Epithelial cell of esophagus (primary cell): ENCODE measurements at regions not wholly inside any gene's neighbourhood (a gene's known extent, or its start where the extent isn't known, plus 50 kb on each side); places are given as distances from the start of the nearest gene placed in this dataset.
"Not testable (repeated sequence)": the region's sequence is repeated elsewhere in the genome, so short reads cannot be mapped to it uniquely, and the experiment has no call there.

Experiments used
- DNase-seq: peaks from one replicate; pipeline ENCODE4 v3.0.0; 2010; ENCODE audit warnings: low read depth
- H3K4me3 ChIP-seq: 2 replicates; pipeline ENCODE4 v1.5.1; 2011; ENCODE audit warnings: mild to moderate bottlenecking, low read length, control low read depth
- CTCF ChIP-seq: IDR thresholded peaks from 2 replicates; pipeline ENCODE4 v1.5.1; 2011; ENCODE audit warnings: low read depth, mild to moderate bottlenecking, low read length, control low read depth, inconsistent platforms; ENCODE audit not compliant: insufficient read depth; ENCODE audit errors: missing control alignments

- no peak for TF ChIP-seq CTCF
- DNase-seq, result no peak
- no peak overlapping the region for H3K4me3 ChIP-seq
Measured at GRCh38 chr18:51345848-51346391, 148.4 kb upstream of the MEX3C start.

GRCh38 chr18:51346404-51346803, 148.9 kb upstream of the MEX3C start:
- no peak for TF ChIP-seq CTCF
- DNase-seq, result no peak
- no peak overlapping the region for H3K4me3 ChIP-seq

- DNase-seq, result peak; percentile 78
- H3K4me3 ChIP-seq, result no peak overlapping the region
- TF ChIP-seq CTCF, result no peak
Measured at GRCh38 chr18:51350081-51350480, 152.6 kb upstream of the MEX3C start.

- no peak for TF ChIP-seq CTCF
- no peak for DNase-seq
Measured at GRCh38 chr18:51355841-51356240, 158.4 kb upstream of the MEX3C start.

GRCh38 chr18:51360301-51360700, 162.8 kb upstream of the MEX3C start:
- DNase-seq, H3K4me3 ChIP-seq: not testable (repeated sequence)

More at GRCh38 chr18:51355841-51356240, 158.4 kb upstream of the MEX3C start:
- H3K4me3 ChIP-seq, result no peak overlapping the region

- no peak for TF ChIP-seq CTCF
- no peak for DNase-seq
Measured at GRCh38 chr18:51361130-51361860, 163.8 kb upstream of the MEX3C start.

GRCh38 chr18:51363384-51363783, 165.9 kb upstream of the MEX3C start:
- no peak overlapping the region for H3K4me3 ChIP-seq
- no peak for DNase-seq
- no peak for TF ChIP-seq CTCF

More at GRCh38 chr18:51361130-51361860, 163.8 kb upstream of the MEX3C start:
- no peak overlapping the region for H3K4me3 ChIP-seq
